Fibroblast of villous mesenchyme (primary cell): ENCODE measurements at regions not wholly inside any gene's neighbourhood (a gene's known extent, or its start where the extent isn't known, plus 50 kb on each side); places are given as distances from the start of the nearest gene placed in this dataset.

ENCODE experiments used
- DNase-seq: peaks from one replicate; pipeline ENCODE4 v3.0.0-alpha.2; 2010; ENCODE audit warnings: low read depth
- H3K4me3 ChIP-seq: 2 replicates; pipeline ENCODE4 v1.5.1; 2011; ENCODE audit warnings: low read depth, mild to moderate bottlenecking, low read length
- CTCF ChIP-seq: IDR thresholded peaks from 2 replicates; pipeline ENCODE4 v1.5.1; 2012; ENCODE audit warnings: low read depth, mild to moderate bottlenecking, low read length; ENCODE audit not compliant: insufficient read depth

- DNase-seq = peak; percentile 44
- no peak for TF ChIP-seq CTCF
- H3K4me3 ChIP-seq = no peak overlapping the region
These were observed 50.6 kb upstream of the MAPRE2 start for GRCh38 chr18:34990597-34990996.

DNA sequence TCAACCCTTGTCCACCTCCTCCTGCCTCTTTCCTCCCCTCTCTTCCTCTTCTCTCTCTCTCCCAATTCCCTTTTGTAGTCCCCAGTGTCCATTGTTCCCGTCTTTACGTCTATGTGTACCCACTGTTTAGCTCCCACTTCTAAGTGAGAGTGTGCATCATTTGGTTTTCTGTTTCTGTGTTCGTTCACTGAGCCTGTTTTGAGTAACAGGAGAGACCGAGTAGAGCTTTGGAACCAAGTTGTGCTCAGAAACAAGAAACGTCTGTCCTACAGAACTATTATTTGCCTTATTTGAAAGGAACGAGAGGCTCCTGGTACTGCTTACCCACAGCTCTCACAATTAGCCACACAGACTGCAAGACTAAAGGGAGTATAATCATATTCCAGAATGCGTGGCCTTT lies 50.1 kb upstream of the MAPRE2 start:
- H3K4me3 ChIP-seq = no peak overlapping the region
- TF ChIP-seq CTCF = no peak
- DNase-seq = no peak
